ENCODE measurements at regions not wholly inside any gene's neighbourhood (a gene's known extent, or its start where the extent isn't known, plus 50 kb on each side); places are given as distances from the start of the nearest gene placed in this dataset.
A peak's percentile ranks its signal among the peaks of the same experiment; 100 is the strongest.
"Not testable (repeated sequence)": the region's sequence is repeated elsewhere in the genome, so short reads cannot be mapped to it uniquely, and the experiment has no call there.

DNA sequence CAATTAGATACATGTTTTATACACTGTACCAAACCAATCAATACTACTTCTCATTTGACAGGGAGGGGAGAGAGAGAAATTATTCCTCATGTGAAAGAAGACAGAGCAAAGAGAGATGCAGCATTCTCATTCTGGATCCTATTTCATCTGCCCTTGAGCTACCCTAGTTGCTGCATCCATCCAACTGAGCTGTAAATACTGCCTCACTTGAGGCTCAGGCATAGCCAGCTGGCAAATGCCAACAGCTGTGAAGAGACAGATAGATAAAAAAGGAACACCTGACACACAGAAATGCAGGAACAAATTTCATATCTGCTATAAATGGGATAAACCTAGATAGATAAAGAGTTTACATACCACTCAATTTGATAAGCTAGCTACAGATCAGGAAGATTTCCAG is 684.1 kb downstream of the CDY1 start:
- H3K9me3 ChIP-seq (ENCODE audit: insufficient read depth, low read length); H3K4me3 ChIP-seq (ENCODE audit: low read length); H3K79me2 ChIP-seq (ENCODE audit: low read length); H3K4me1 ChIP-seq (ENCODE audit: low read length); H3K27ac ChIP-seq (ENCODE audit: low read length); H4K20me1 ChIP-seq (ENCODE audit: insufficient read depth, low read length); H3K4me2 ChIP-seq (ENCODE audit: low read length); H3K36me3 ChIP-seq (replicated peaks; ENCODE audit: low read depth, low read length); H3K27me3 ChIP-seq (ENCODE audit: low read depth, low read length); H2AFZ ChIP-seq (ENCODE audit: low read depth, low read length); H3K9ac ChIP-seq (ENCODE audit: low read length): not testable (repeated sequence)

DNA sequence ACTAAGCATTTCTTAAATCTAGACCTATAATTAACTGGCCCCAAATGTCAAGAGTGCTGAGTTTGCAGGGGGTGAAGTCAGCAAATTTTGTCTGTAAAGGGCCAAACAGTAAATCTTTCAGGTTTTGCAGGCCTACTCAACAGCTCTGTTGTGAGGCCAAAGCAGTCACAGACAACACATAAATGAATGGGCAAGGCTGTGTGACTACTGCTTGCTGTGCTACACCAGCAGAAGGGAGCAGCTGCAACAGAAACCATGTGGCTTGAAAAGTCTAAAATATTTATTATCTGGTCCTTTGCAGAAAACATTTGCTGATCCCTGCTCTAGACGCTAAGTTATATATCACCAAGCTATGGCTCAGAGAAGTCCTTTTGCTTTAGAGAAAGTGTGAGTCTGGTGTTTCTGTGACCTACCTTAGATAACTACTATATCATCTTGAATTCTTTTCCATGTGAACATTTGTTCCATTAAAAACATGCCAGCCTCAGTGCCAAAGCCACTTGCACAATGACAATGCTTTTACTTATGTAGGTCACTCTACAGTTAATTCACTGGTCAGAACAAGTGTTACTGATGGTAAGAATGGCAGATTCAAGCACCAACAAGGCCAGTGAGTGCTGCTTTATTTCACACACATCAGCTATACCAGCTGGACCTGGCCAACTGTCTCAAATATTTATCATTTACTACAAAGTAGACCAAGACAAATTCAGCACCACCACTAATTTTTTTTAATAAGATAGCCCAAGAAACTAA is 684.9 kb downstream of the CDY1 start:
- not testable (repeated sequence) for H3K27me3 ChIP-seq (ENCODE audit: low read depth, low read length); H2AFZ ChIP-seq (ENCODE audit: low read depth, low read length); H4K20me1 ChIP-seq (ENCODE audit: insufficient read depth, low read length); H3K9me3 ChIP-seq (ENCODE audit: insufficient read depth, low read length); H3K4me3 ChIP-seq (ENCODE audit: low read length); H3K79me2 ChIP-seq (ENCODE audit: low read length); H3K4me2 ChIP-seq (ENCODE audit: low read length); H3K9ac ChIP-seq (ENCODE audit: low read length); H3K27ac ChIP-seq (ENCODE audit: low read length); H3K36me3 ChIP-seq (replicated peaks; ENCODE audit: low read depth, low read length); H3K4me1 ChIP-seq (ENCODE audit: low read length)

DNA sequence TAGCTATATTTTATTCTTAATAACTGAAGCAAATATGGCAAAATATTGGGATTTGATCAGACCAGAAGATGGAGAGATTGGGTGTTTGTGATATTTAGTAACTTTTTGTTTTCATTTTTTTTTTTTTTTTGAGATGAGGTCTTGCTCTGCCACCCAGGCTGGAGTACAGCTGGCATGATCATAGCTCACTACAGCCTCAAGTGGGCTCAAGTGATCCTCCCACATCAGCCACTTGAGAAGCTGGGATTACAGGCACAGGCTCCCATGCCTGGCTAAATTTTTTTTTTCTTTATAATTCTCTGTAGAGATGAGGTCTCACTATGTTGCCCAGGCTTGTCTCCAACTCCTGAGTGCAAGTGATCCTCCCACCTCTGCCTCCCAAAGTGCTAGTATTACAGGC is 686.4 kb downstream of the CDY1 start:
- not testable (repeated sequence) for H3K27ac ChIP-seq (ENCODE audit: low read length); H3K9me3 ChIP-seq (ENCODE audit: insufficient read depth, low read length); H3K27me3 ChIP-seq (ENCODE audit: low read depth, low read length); H2AFZ ChIP-seq (ENCODE audit: low read depth, low read length); H3K4me1 ChIP-seq (ENCODE audit: low read length); H3K36me3 ChIP-seq (replicated peaks; ENCODE audit: low read depth, low read length); H3K79me2 ChIP-seq (ENCODE audit: low read length); H3K4me2 ChIP-seq (ENCODE audit: low read length); H4K20me1 ChIP-seq (ENCODE audit: insufficient read depth, low read length); H3K4me3 ChIP-seq (ENCODE audit: low read length); H3K9ac ChIP-seq (ENCODE audit: low read length)

DNA sequence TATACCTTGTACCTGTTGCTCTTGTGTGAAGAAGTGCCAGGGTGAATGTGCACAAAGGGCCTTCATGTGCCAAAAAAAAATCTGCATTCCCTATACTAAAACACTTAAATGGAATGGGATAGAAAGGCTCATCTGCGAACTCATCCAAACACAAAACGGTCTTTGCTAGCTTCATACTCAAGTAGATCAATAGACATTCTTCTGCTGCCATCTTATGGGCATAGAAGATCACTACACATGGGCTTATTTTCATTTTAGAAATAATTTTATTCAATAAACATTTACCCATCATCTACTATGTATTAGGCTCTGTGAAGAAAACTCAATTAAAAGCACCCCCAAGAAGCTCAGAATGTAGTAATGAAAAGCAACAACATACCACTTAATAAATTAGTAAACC is 693.1 kb downstream of the CDY1 start:
- TF ChIP-seq, protein P1, sequence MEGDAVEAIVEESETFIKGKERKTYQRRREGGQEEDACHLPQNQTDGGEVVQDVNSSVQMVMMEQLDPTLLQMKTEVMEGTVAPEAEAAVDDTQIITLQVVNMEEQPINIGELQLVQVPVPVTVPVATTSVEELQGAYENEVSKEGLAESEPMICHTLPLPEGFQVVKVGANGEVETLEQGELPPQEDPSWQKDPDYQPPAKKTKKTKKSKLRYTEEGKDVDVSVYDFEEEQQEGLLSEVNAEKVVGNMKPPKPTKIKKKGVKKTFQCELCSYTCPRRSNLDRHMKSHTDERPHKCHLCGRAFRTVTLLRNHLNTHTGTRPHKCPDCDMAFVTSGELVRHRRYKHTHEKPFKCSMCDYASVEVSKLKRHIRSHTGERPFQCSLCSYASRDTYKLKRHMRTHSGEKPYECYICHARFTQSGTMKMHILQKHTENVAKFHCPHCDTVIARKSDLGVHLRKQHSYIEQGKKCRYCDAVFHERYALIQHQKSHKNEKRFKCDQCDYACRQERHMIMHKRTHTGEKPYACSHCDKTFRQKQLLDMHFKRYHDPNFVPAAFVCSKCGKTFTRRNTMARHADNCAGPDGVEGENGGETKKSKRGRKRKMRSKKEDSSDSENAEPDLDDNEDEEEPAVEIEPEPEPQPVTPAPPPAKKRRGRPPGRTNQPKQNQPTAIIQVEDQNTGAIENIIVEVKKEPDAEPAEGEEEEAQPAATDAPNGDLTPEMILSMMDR (IDR thresholded peaks at IDR 0.05; ENCODE audit: low read depth, low read length): peak; percentile 32; the same call in 1 of the 2 replicates
- H3K36me3 ChIP-seq (replicated peaks; ENCODE audit: low read depth, low read length); H3K27me3 ChIP-seq (ENCODE audit: low read depth, low read length); H3K79me2 ChIP-seq (ENCODE audit: low read length); H3K4me1 ChIP-seq (ENCODE audit: low read length); H3K9me3 ChIP-seq (ENCODE audit: insufficient read depth, low read length); H3K27ac ChIP-seq (ENCODE audit: low read length); H3K4me2 ChIP-seq (ENCODE audit: low read length); H4K20me1 ChIP-seq (ENCODE audit: insufficient read depth, low read length); H2AFZ ChIP-seq (ENCODE audit: low read depth, low read length); H3K9ac ChIP-seq (ENCODE audit: low read length); H3K4me3 ChIP-seq (ENCODE audit: low read length): not testable (repeated sequence)

DNA sequence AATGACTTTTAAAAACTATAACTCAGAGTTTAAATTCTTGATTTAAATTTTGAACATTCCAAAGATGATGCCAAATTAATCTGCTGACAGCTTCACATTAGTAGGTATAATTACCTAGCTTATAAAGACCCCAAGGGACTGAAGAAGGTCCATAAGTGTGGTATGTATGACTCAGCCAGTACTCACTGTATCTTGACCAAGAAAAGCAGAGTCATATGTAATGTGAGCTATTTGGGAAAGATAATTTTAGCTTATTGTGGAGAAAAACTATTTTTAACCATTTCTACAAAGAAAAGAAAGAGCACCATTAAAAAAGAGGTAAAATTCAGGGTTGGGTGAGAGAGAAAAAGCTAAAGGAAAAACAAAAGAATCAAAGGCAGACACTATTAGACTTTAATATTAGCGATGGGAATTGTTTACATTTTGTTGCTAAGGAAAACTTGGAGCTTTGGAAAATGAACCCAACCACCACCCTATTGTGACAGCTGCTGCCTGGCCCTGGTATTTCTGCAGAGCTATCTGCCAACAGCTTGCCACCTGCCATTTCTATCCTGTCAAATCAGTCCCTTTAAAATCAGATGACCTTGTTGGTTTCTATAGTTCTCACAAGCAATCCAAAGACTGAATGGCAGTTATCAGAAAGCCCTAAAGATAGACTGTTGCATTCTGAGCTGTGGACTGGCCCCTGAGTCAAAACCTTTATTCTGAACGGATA is 697.7 kb downstream of the CDY1 start:
- not testable (repeated sequence) for H3K9ac ChIP-seq (ENCODE audit: low read length); H3K4me1 ChIP-seq (ENCODE audit: low read length); H3K79me2 ChIP-seq (ENCODE audit: low read length); H3K27ac ChIP-seq (ENCODE audit: low read length); H3K4me2 ChIP-seq (ENCODE audit: low read length); H4K20me1 ChIP-seq (ENCODE audit: insufficient read depth, low read length); H2AFZ ChIP-seq (ENCODE audit: low read depth, low read length); H3K9me3 ChIP-seq (ENCODE audit: insufficient read depth, low read length); H3K4me3 ChIP-seq (ENCODE audit: low read length); H3K36me3 ChIP-seq (replicated peaks; ENCODE audit: low read depth, low read length); H3K27me3 ChIP-seq (ENCODE audit: low read depth, low read length)

DNA sequence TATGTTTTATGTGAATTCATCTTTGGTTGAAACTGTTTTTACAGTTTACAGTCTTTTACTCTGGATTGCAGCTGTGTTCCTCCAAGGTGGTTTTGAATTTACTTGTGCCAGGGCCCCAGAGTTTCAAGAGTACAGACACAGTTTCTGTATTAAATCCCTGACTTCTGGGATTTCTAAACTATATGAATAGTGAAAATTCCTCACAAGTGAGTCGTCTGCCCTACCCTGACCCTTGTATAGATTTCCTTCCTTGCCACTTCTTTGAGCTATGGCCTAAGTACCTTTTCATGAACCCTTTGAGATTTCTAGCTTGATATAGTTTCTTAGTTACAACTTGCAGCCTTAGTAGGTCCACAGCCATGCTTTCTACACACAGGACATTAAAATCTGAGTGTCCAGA is 700.8 kb downstream of the CDY1 start:
- not testable (repeated sequence) for H3K4me2 ChIP-seq (ENCODE audit: low read length); H2AFZ ChIP-seq (ENCODE audit: low read depth, low read length); H3K9me3 ChIP-seq (ENCODE audit: insufficient read depth, low read length); H3K4me3 ChIP-seq (ENCODE audit: low read length); H3K9ac ChIP-seq (ENCODE audit: low read length); H3K79me2 ChIP-seq (ENCODE audit: low read length); H3K27ac ChIP-seq (ENCODE audit: low read length); H3K36me3 ChIP-seq (replicated peaks; ENCODE audit: low read depth, low read length); H3K27me3 ChIP-seq (ENCODE audit: low read depth, low read length); H3K4me1 ChIP-seq (ENCODE audit: low read length); H4K20me1 ChIP-seq (ENCODE audit: insufficient read depth, low read length)

DNA sequence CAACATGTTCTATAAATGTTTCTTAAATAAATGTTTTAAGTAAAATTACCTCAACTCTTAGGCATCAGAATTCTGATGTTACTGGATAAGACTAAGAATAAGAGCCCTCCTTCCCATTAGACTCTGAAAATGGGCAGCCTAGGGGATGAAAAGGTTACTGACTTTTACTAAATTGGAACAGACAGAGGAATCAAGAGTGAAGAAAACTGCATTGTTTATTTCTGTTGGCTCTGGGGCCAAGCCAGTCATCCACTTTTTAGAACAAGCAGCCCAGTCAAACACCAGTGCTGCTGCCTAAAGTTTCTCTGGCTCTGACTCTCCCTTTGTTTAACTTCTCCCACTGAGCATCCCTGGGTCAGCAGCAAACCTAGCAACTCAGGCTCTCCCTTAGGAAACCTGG is 731.0 kb downstream of the CDY1 start:
- not testable (repeated sequence) for H3K9ac ChIP-seq (ENCODE audit: low read length); H4K20me1 ChIP-seq (ENCODE audit: insufficient read depth, low read length); H3K79me2 ChIP-seq (ENCODE audit: low read length); H3K27me3 ChIP-seq (ENCODE audit: low read depth, low read length); H3K36me3 ChIP-seq (replicated peaks; ENCODE audit: low read depth, low read length); H3K4me3 ChIP-seq (ENCODE audit: low read length); H3K4me2 ChIP-seq (ENCODE audit: low read length); H3K9me3 ChIP-seq (ENCODE audit: insufficient read depth, low read length); H3K4me1 ChIP-seq (ENCODE audit: low read length); H3K27ac ChIP-seq (ENCODE audit: low read length); H2AFZ ChIP-seq (ENCODE audit: low read depth, low read length)

Measured in OCI-LY3 (cell line).